ENCODE measurements at regions not wholly inside any gene's neighbourhood (a gene's known extent, or its start where the extent isn't known, plus 50 kb on each side); places are given as distances from the start of the nearest gene placed in this dataset.

GRCh38 chr10:9028231-9028630 lies 973.7 kb downstream of the GATA3 start:
- TF ChIP-seq EZH2 (IDR thresholded peaks at IDR 0.05; ENCODE audit: borderline replicate concordance, low read length) (no peak), CTCF (conservative IDR thresholded peaks at IDR 0.05 in 1 of 2, IDR thresholded peaks at IDR 0.05 in 1 of 2; ENCODE audit: extremely low read depth in 1 of 2, insufficient read depth in 1 of 2, low read depth in 1 of 2, low read length in 2 of 2) (no peak)

Data from mammary epithelial cell (primary cell).